Loucy (cell line): ENCODE measurements at regions not wholly inside any gene's neighbourhood (a gene's known extent, or its start where the extent isn't known, plus 50 kb on each side); places are given as distances from the start of the nearest gene placed in this dataset.

Source experiments
- H2AFZ ChIP-seq: fragments of 200-600 bp; sonication (generic); 2 replicates; pipeline ENCODE4 v1.6.0; 2016; ENCODE audit warnings: antibody characterized with exemption, mild to moderate bottlenecking, low read length, moderate library complexity
- H3F3A ChIP-seq: fragments of 200-600 bp; 2 replicates; pipeline ENCODE4 v1.6.0; 2016; ENCODE audit warnings: antibody characterized with exemption, low read depth, mild to moderate bottlenecking
- H3K27me3 ChIP-seq: fragments of 200-600 bp; sonication (generic); 2 replicates; pipeline ENCODE4 v1.6.1; 2014; ENCODE audit warnings: low read length, mild to moderate bottlenecking; ENCODE audit not compliant: insufficient read depth, poor library complexity, severe bottlenecking
- H3K36me3 ChIP-seq: fragments of 200-600 bp; sonication (generic); 2 replicates; pipeline ENCODE4 v1.6.1; 2016; ENCODE audit warnings: low read length; ENCODE audit not compliant: insufficient read depth
- H3K4me1 ChIP-seq: fragments of 200-600 bp; sonication (generic); 2 replicates; pipeline ENCODE4 v1.5.1; 2014; ENCODE audit warnings: low read length, mild to moderate bottlenecking; ENCODE audit not compliant: insufficient read depth, poor library complexity, severe bottlenecking
- H3K4me2 ChIP-seq: fragments of 200-600 bp; sonication (generic); 2 replicates; pipeline ENCODE4 v1.6.0; 2014; ENCODE audit warnings: antibody characterized with exemption, low read length, low read depth, mild to moderate bottlenecking; ENCODE audit not compliant: poor library complexity, severe bottlenecking
- H3K4me3 ChIP-seq: fragments of 200-600 bp; sonication (generic); 2 replicates; pipeline ENCODE4 v1.5.1; 2014; ENCODE audit warnings: low read length, mild to moderate bottlenecking, mixed read lengths; ENCODE audit not compliant: poor library complexity, severe bottlenecking
- H3K79me2 ChIP-seq: fragments of 200-600 bp; sonication (generic); 2 replicates; pipeline ENCODE4 v1.6.1; 2014; ENCODE audit warnings: low read length; ENCODE audit not compliant: insufficient read depth
- H3K9ac ChIP-seq: fragments of 200-600 bp; sonication (generic); 2 replicates; pipeline ENCODE4 v1.6.0; 2014; ENCODE audit warnings: mild to moderate bottlenecking, low read depth, low read length, moderate library complexity; ENCODE audit not compliant: poor library complexity, severe bottlenecking
- H3K9me2 ChIP-seq: fragments of 200-600 bp; sonication (generic); replicated peaks from 2 replicates; pipeline ENCODE4 v1.6.1; 2016; ENCODE audit warnings: low read depth, low read length, mixed read lengths
- H3K9me3 ChIP-seq: fragments of 200-600 bp; sonication (generic); 2 replicates; pipeline ENCODE4 v1.6.1; 2014; ENCODE audit warnings: mild to moderate bottlenecking, antibody characterized with exemption, low read length, low read depth; ENCODE audit not compliant: insufficient read depth
- H4K20me1 ChIP-seq: fragments of 200-600 bp; sonication (generic); 2 replicates; pipeline ENCODE4 v1.6.0; 2014; ENCODE audit warnings: antibody characterized with exemption, low read length, mild to moderate bottlenecking; ENCODE audit not compliant: insufficient read depth, poor library complexity, severe bottlenecking
- EZH2phosphoT487 ChIP-seq: fragments of 200-600 bp; IDR thresholded peaks from 2 replicates; pipeline ENCODE4 v1.6.1; 2018; ENCODE audit warnings: antibody characterized with exemption, mild to moderate bottlenecking, moderate library complexity, borderline replicate concordance
- TF ChIP-seq, protein P1 (sequence below): fragments of 200-600 bp; sonication (generic); conservative IDR thresholded peaks from 2 replicates; pipeline ENCODE4 v1.5.1; 2014; ENCODE audit warnings: mild to moderate bottlenecking, antibody characterized with exemption, low read length

DNA sequence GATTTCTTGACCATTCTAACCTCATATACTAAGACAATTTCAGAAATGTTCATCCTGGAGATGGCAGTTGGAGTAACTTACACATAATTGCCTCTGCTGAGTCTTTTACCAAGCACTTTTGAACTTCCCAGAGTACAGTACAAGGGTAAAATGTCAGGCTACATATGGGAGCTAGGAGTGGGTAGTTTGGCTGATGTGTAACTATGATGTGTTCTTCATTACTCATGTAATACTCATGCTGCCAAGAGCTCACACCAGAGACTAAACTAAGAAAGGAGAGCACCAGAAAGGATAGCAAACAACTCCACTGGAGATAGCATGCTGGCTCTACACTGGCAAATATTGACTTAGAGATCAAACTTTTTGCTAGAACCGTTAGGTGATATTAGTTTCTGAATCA is 194.0 kb downstream of the PDGFRA start:
- no peaks in the 10 kb centered on the region for H3K4me1 ChIP-seq
- peaks cover 6% of the 10 kb centered on the region for H3K27me3 ChIP-seq
- H3K36me3 ChIP-seq: no peaks in the 10 kb centered on the region
- H3K79me2 ChIP-seq: no peaks in the 10 kb centered on the region
- H3K9me2 ChIP-seq: no peaks in the 10 kb centered on the region
- no peak overlapping the region for H2AFZ ChIP-seq
- no peaks in the 10 kb centered on the region for H4K20me1 ChIP-seq
- H3K9ac ChIP-seq: no peak overlapping the region
- no peak overlapping the region for H3K4me3 ChIP-seq
- no peaks in the 10 kb centered on the region for H3K9me3 ChIP-seq
- H3F3A ChIP-seq: no peaks in the 10 kb centered on the region
- no peak overlapping the region for H3K4me2 ChIP-seq
- TF ChIP-seq, protein P1, sequence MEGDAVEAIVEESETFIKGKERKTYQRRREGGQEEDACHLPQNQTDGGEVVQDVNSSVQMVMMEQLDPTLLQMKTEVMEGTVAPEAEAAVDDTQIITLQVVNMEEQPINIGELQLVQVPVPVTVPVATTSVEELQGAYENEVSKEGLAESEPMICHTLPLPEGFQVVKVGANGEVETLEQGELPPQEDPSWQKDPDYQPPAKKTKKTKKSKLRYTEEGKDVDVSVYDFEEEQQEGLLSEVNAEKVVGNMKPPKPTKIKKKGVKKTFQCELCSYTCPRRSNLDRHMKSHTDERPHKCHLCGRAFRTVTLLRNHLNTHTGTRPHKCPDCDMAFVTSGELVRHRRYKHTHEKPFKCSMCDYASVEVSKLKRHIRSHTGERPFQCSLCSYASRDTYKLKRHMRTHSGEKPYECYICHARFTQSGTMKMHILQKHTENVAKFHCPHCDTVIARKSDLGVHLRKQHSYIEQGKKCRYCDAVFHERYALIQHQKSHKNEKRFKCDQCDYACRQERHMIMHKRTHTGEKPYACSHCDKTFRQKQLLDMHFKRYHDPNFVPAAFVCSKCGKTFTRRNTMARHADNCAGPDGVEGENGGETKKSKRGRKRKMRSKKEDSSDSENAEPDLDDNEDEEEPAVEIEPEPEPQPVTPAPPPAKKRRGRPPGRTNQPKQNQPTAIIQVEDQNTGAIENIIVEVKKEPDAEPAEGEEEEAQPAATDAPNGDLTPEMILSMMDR: no peak
- TF ChIP-seq EZH2phosphoT487: no peak

DNA sequence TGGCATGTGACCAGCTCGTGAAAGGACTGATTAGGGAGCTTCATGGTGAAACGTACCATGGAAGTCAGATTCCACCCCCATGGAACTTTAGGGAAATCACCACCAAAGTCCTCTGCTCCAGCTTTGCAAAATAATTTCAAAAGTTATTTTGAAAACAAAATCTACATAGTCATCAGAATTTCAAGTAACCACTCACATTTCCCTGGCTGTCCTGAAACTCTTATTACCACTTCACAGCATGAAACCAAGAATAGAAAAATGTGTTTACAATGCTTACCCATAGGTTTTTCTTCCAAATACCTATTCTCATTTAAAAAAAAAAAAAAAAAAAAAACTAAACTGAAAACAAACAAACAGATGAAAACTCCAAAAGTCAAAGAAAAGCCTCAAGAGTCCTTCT is 198.7 kb downstream of the PDGFRA start:
- Histone ChIP-seq H3K27me3 (peaks cover 6% of the 10 kb centered on the region), H3K4me1 (no peaks in the 10 kb centered on the region), H3K9me2 (no peaks in the 10 kb centered on the region), H3K79me2 (no peaks in the 10 kb centered on the region), H3K4me3 (no peak overlapping the region), H3K36me3 (no peaks in the 10 kb centered on the region), H3K4me2 (no peak overlapping the region), H4K20me1 (no peaks in the 10 kb centered on the region), H3K9me3 (no peaks in the 10 kb centered on the region), H3K9ac (no peak overlapping the region), H3F3A (no peaks in the 10 kb centered on the region), H2AFZ (no peak overlapping the region)
- no peak for TF ChIP-seq EZH2phosphoT487
- TF ChIP-seq, protein P1: no peak

DNA sequence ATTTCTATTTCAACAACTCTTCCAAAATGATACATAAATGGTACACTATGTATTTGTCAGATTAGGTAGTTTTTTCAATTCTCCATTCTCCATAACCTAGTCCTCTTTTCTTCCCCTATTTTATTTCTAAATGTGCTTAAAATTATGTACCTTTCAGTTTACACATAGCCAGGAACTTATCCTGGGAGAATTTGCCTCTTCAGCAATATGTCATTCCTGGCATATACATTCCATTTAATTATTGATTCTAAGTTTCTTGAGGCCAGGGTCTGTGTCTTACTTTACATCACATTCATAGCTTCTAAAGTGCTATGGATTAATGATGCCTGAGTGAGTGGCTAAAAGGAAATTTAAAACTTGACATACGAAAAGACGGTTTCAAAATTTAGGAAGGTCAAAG is 199.8 kb downstream of the PDGFRA start:
- no peak overlapping the region for H3K9ac ChIP-seq
- no peaks in the 10 kb centered on the region for H3K9me2 ChIP-seq
- no peaks in the 10 kb centered on the region for H4K20me1 ChIP-seq
- no peaks in the 10 kb centered on the region for H3F3A ChIP-seq
- no peak overlapping the region for H3K4me3 ChIP-seq
- no peak overlapping the region for H3K4me2 ChIP-seq
- no peaks in the 10 kb centered on the region for H3K9me3 ChIP-seq
- no peaks in the 10 kb centered on the region for H3K36me3 ChIP-seq
- H2AFZ ChIP-seq: no peak overlapping the region
- H3K79me2 ChIP-seq: no peaks in the 10 kb centered on the region
- TF ChIP-seq, protein P1: no peak
- TF ChIP-seq EZH2phosphoT487: no peak
- H3K27me3 ChIP-seq: peaks cover 6% of the 10 kb centered on the region
- H3K4me1 ChIP-seq: no peaks in the 10 kb centered on the region
